CD14-positive monocyte (primary cell): ENCODE measurements at regions not wholly inside any gene's neighbourhood (a gene's known extent, or its start where the extent isn't known, plus 50 kb on each side); places are given as distances from the start of the nearest gene placed in this dataset.

Source experiments
- DNase-seq, 3 donors: peaks; one replicate each; pipeline ENCODE4 v3.0.0-alpha.2; 2011 to 2022
- H2AFZ ChIP-seq: 2 replicates; pipeline ENCODE4 v1.6.0; 2012; ENCODE audit warnings: mild to moderate bottlenecking, low read depth, low read length, inconsistent platforms; ENCODE audit not compliant: insufficient read depth, poor library complexity, severe bottlenecking
- H3K27ac ChIP-seq, 2 donors: 1 replicate in 1 of 2; 2 replicates in 1 of 2; pipeline ENCODE4 v1.5.1; 2012 to 2013; ENCODE audit warnings: low read length in 2 of 2, control low read depth in 1 of 2, inconsistent platforms in 1 of 2, low read depth in 1 of 2, mild to moderate bottlenecking in 1 of 2
- H3K27me3 ChIP-seq, 2 donors: one replicate each; pipeline versions ENCODE4 v1.6.0 to v1.6.1; 2011 to 2013; ENCODE audit warnings: low read length in 2 of 2; ENCODE audit not compliant: control insufficient read depth in 2 of 2, insufficient read depth in 2 of 2
- H3K36me3 ChIP-seq, 2 donors: replicated peaks in 1 of 2; 1 replicate in 1 of 2; 2 replicates in 1 of 2; pipeline versions ENCODE4 v1.5.1 to v1.6.1; 2012 to 2013; ENCODE audit warnings: low read length in 2 of 2, control low read depth in 1 of 2, inconsistent platforms in 1 of 2, mild to moderate bottlenecking in 1 of 2; ENCODE audit not compliant: insufficient read depth in 2 of 2, control insufficient read depth in 1 of 2
- H3K4me1 ChIP-seq, 2 donors: 1 replicate in 1 of 2; 2 replicates in 1 of 2; pipeline versions ENCODE4 v1.5.1 to v1.6.1; 2012 to 2013; ENCODE audit warnings: low read length in 2 of 2, control low read depth in 1 of 2, inconsistent platforms in 1 of 2, mild to moderate bottlenecking in 1 of 2, moderate library complexity in 1 of 2; ENCODE audit not compliant: insufficient read depth in 2 of 2, control insufficient read depth in 1 of 2
- H3K4me2 ChIP-seq: replicated peaks from 2 replicates; pipeline ENCODE3; 2012; ENCODE audit warnings: low read length, moderate library complexity, mild to moderate bottlenecking; ENCODE audit not compliant: poor library complexity, severe bottlenecking; ENCODE audit errors: extremely low read depth
- H3K4me3 ChIP-seq, 3 experiments: fragments of 200-600 bp in 1 of 3; sonication (generic) in 1 of 3; replicated peaks in 1 of 3; 1 replicate in 2 of 3; 2 replicates in 1 of 3; pipeline ENCODE4 v1.5.1; 2011 to 2013; ENCODE audit warnings: low read length in 3 of 3, mild to moderate bottlenecking in 3 of 3, control low read depth in 2 of 3, low read depth in 2 of 3, inconsistent platforms in 1 of 3, moderate library complexity in 1 of 3
- H3K79me2 ChIP-seq: 2 replicates; pipeline ENCODE4 v1.6.0; 2012; ENCODE audit warnings: mild to moderate bottlenecking, control low read depth, inconsistent platforms, low read length, moderate library complexity; ENCODE audit not compliant: insufficient read depth
- H3K9ac ChIP-seq: 2 replicates; pipeline ENCODE4 v1.6.0; 2017; ENCODE audit warnings: low read length, mild to moderate bottlenecking; ENCODE audit not compliant: insufficient read depth, poor library complexity, severe bottlenecking
- H3K9me3 ChIP-seq, 2 donors: replicated peaks in 1 of 2; 1 replicate in 1 of 2; 2 replicates in 1 of 2; pipeline versions ENCODE4 v1.5.1 to v1.6.1; 2012 to 2013; ENCODE audit warnings: low read length in 2 of 2, control low read depth in 1 of 2; ENCODE audit not compliant: control insufficient read depth in 1 of 2, insufficient read depth in 1 of 2
- H4K20me1 ChIP-seq: 2 replicates; pipeline ENCODE4 v1.6.0; 2012; ENCODE audit warnings: mild to moderate bottlenecking, low read length, control low read depth, moderate library complexity; ENCODE audit not compliant: insufficient read depth
- H3K27ac Mint-ChIP-seq, 7 donors: one replicate each; pipeline ENCODE4 v1.8.0; 2020; ENCODE audit warnings: mild to moderate bottlenecking in 7 of 7, mixed read lengths in 7 of 7, moderate library complexity in 6 of 7, inconsistent platforms in 2 of 7
- H3K27me3 Mint-ChIP-seq, 3 donors: one replicate each; pipeline ENCODE4 v1.8.0; 2021 to 2022; ENCODE audit warnings: low read depth in 3 of 3, mild to moderate bottlenecking in 3 of 3, mixed read lengths in 3 of 3, moderate library complexity in 3 of 3, inconsistent platforms in 1 of 3
- H3K36me3 Mint-ChIP-seq, 2 donors: one replicate each; pipeline ENCODE4 v1.8.0; 2020; ENCODE audit warnings: mixed read lengths in 2 of 2, inconsistent platforms in 1 of 2, mild to moderate bottlenecking in 1 of 2
- H3K4me1 Mint-ChIP-seq: one replicate; pipeline ENCODE4 v1.8.0; 2020; ENCODE audit warnings: mild to moderate bottlenecking, mixed read lengths
- H3K4me3 Mint-ChIP-seq, 2 donors: one replicate each; pipeline ENCODE4 v1.8.0; 2020; ENCODE audit warnings: mild to moderate bottlenecking in 2 of 2, mixed read lengths in 2 of 2, moderate library complexity in 1 of 2
- H3K9me3 Mint-ChIP-seq, 7 donors: one replicate each; pipeline ENCODE4 v1.8.0; 2020 to 2022; ENCODE audit warnings: mixed read lengths in 7 of 7, mild to moderate bottlenecking in 6 of 7, moderate library complexity in 6 of 7, inconsistent platforms in 2 of 7
- whole genome bisulfite sequencing: methylation state at CpG from one replicate; pipeline ENCODE4 v1.1.5; 2013; ENCODE audit warnings: missing lambda C conversion rate; ENCODE audit not compliant: insufficient coverage; 5-methylcytosine and 5-hydroxymethylcytosine counted together
- intact Hi-C, 2 donors: fragments of 100-400 bp; cut with micrococcal nuclease; formaldehyde crosslinking; loops; one replicate each; pipeline versions ENCODE4 v1.15.0 to v1.15.1; 2023
- TF ChIP-seq, protein P1 (sequence below): fragments of 200-600 bp; IDR thresholded peaks from one replicate; pipeline ENCODE4 v1.8.0; 2022; ENCODE audit warnings: antibody characterized with exemption, mild to moderate bottlenecking

DNA sequence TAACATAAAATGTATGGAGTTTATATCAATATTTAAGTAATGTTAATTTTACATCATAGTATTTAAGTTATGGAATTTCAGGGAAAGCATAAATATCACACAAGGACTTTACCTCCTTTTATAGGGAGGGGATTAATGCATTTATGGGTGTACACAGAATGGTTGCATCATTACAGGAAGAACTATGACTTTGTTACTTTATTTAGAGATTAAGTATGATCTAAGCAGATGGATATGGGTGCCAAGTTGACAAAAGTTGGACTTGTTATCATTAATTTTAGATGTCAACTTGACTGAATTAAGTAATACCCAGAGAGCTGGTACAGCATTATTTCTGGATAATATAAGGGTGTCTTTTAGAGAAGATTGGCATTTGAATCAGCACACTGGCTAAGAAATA, 160.5 kb upstream of the CDH10 start:
- intact Hi-C loops = no loop called here
- Histone ChIP-seq H2AFZ (no peak overlapping the region), H3K9me3 (no peaks in the 10 kb centered on the region), H3K4me2 (no peak overlapping the region), H3K4me3 (no peak overlapping the region), H4K20me1 (no peaks in the 10 kb centered on the region), H3K79me2 (no peaks in the 10 kb centered on the region), H3K4me1 (no peaks in the 10 kb centered on the region), H3K36me3 (no peaks in the 10 kb centered on the region), H3K27me3 (no peaks in the 10 kb centered on the region), H3K27ac (no peak overlapping the region), H3K9ac (no peak overlapping the region)
- DNase-seq = no peak
- TF ChIP-seq, protein P1, sequence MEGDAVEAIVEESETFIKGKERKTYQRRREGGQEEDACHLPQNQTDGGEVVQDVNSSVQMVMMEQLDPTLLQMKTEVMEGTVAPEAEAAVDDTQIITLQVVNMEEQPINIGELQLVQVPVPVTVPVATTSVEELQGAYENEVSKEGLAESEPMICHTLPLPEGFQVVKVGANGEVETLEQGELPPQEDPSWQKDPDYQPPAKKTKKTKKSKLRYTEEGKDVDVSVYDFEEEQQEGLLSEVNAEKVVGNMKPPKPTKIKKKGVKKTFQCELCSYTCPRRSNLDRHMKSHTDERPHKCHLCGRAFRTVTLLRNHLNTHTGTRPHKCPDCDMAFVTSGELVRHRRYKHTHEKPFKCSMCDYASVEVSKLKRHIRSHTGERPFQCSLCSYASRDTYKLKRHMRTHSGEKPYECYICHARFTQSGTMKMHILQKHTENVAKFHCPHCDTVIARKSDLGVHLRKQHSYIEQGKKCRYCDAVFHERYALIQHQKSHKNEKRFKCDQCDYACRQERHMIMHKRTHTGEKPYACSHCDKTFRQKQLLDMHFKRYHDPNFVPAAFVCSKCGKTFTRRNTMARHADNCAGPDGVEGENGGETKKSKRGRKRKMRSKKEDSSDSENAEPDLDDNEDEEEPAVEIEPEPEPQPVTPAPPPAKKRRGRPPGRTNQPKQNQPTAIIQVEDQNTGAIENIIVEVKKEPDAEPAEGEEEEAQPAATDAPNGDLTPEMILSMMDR = no peak
- Mint-ChIP-seq H3K27ac (no peak overlapping the region), H3K9me3 (peaks cover 0 to 4% (median 2%) of the 10 kb centered on the region in 7 donors), H3K36me3 (no peaks in the 10 kb centered on the region), H3K27me3 (no peaks in the 10 kb centered on the region), H3K4me3 (no peak overlapping the region), H3K4me1 (no peaks in the 10 kb centered on the region)

DNA sequence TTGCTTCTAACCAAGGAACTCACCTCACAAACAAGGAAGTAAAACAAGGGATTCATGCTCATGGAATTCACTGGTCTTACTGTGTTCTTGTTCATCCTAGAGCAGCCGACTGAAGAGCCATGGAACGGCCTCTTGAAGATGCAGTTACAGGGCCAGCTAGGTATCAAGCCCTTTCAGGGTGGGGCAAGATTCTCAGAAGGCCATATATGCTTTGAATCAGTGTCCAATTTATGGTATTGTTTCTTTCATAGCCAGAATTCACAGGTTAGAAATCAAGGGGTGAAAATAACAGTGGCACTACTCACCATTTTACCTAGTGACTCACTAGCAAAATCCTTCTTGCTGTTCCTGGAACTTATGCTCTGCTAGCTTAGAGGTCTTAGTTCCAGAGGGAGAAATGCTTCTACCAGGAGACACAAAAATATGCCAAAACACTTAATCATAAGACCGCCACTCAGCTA, 159.5 kb upstream of the CDH10 start:
- H3K4me1 ChIP-seq = no peaks in the 10 kb centered on the region
- H3K9me3 Mint-ChIP-seq = peaks cover 0 to 3% (median 1%) of the 10 kb centered on the region in 7 donors
- H3K9me3 ChIP-seq = no peaks in the 10 kb centered on the region
- H3K27me3 Mint-ChIP-seq = no peaks in the 10 kb centered on the region
- no peak for DNase-seq
- H3K9ac ChIP-seq = no peak overlapping the region
- H3K27ac Mint-ChIP-seq = no peak overlapping the region
- no peaks in the 10 kb centered on the region for H4K20me1 ChIP-seq
- no peaks in the 10 kb centered on the region for H3K27me3 ChIP-seq
- no peak overlapping the region for H3K4me3 ChIP-seq
- intact Hi-C loops = no loop called here
- no peaks in the 10 kb centered on the region for H3K4me1 Mint-ChIP-seq
- no peaks in the 10 kb centered on the region for H3K36me3 Mint-ChIP-seq
- H3K4me2 ChIP-seq = no peak overlapping the region
- TF ChIP-seq, protein P1 = no peak
- WGBS = 100% methylated on average over 2 of the region's 3 CpGs
- no peak overlapping the region for H3K27ac ChIP-seq
- no peaks in the 10 kb centered on the region for H3K79me2 ChIP-seq
- H3K36me3 ChIP-seq = no peaks in the 10 kb centered on the region
- no peak overlapping the region for H3K4me3 Mint-ChIP-seq
- H2AFZ ChIP-seq = no peak overlapping the region
